Cardiac muscle cell (in vitro differentiated cells and primary cell): ENCODE measurements at regions not wholly inside any gene's neighbourhood (a gene's known extent, or its start where the extent isn't known, plus 50 kb on each side); places are given as distances from the start of the nearest gene placed in this dataset.

Experiments used
- DNase-seq, 2 donors: peaks; one replicate each; pipeline versions ENCODE4 v3.0.0 to v3.0.0-alpha.2; 2010 to 2017; ENCODE audit warnings: low read depth in 1 of 2, low spot score in 1 of 2
- H3K27ac ChIP-seq: fragments of 200-600 bp; sonication (generic); 2 replicates; pipeline ENCODE4 v1.5.1; 2016
- H3K27me3 ChIP-seq: fragments of 200-600 bp; sonication (generic); 2 replicates; pipeline ENCODE4 v1.6.0; 2016; ENCODE audit warnings: control low read depth
- H3K36me3 ChIP-seq: fragments of 200-600 bp; sonication (generic); 2 replicates; pipeline ENCODE4 v1.5.1; 2016; ENCODE audit warnings: control low read depth
- H3K4me1 ChIP-seq: fragments of 200-600 bp; sonication (generic); 2 replicates; pipeline ENCODE4 v1.8.1; 2017; ENCODE audit warnings: low read depth, mild to moderate bottlenecking, mixed run types
- H3K4me3 ChIP-seq: fragments of 200-600 bp; sonication (generic); 2 replicates; pipeline ENCODE4 v1.5.1; 2016; ENCODE audit warnings: mild to moderate bottlenecking
- H3K9me3 ChIP-seq: fragments of 200-600 bp; sonication (generic); 2 replicates; pipeline ENCODE4 v1.5.1; 2017; ENCODE audit warnings: low read depth, mild to moderate bottlenecking, control low read depth
- TF ChIP-seq, protein P1 (sequence below): IDR thresholded peaks from 2 replicates; pipeline ENCODE4 v1.5.1; 2012; ENCODE audit warnings: low read depth, mild to moderate bottlenecking, low read length

DNA sequence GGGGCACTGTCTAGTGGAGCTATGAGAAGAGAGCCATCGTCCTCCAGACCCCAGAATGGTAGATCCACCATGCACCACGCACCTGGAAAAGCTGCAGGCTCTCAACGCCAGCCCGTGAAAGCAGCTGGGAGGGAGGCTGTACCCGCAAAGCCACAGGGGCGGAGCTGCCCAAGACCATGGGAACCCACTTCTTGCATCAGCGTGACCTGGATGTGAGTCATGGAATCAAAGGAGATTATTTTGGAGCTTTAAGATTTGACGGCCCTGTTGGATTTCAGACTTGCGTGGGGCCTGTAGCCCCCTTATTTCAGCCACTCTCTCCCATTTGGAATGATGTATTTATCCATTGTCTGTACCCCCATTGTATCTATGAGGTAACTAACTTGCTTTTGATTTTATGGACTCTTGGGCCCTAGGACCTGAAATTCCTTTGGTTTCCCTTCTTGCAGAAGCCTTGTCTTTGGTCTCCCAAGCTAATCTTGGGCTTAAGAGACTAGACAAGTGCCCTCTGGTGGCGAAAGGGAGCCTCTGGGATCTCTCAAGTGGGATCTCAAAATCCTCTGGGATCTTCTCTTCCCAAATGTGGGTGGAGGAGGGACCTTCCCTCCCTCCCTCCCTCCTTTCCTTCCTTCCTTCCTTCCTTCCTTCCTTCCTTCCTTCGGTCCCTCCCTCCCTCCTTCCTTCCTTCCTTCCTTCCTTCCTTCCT is 58.2 kb upstream of the HAPSTR1 start:
- Histone ChIP-seq H3K36me3 (no peaks in the 10 kb centered on the region), H3K4me3 (no peak overlapping the region), H3K27me3 (no peaks in the 10 kb centered on the region), H3K27ac (no peak overlapping the region), H3K4me1 (no peaks in the 10 kb centered on the region), H3K9me3 (no peaks in the 10 kb centered on the region)
- DNase-seq = peak; percentile 62 to 83
- TF ChIP-seq, protein P1, sequence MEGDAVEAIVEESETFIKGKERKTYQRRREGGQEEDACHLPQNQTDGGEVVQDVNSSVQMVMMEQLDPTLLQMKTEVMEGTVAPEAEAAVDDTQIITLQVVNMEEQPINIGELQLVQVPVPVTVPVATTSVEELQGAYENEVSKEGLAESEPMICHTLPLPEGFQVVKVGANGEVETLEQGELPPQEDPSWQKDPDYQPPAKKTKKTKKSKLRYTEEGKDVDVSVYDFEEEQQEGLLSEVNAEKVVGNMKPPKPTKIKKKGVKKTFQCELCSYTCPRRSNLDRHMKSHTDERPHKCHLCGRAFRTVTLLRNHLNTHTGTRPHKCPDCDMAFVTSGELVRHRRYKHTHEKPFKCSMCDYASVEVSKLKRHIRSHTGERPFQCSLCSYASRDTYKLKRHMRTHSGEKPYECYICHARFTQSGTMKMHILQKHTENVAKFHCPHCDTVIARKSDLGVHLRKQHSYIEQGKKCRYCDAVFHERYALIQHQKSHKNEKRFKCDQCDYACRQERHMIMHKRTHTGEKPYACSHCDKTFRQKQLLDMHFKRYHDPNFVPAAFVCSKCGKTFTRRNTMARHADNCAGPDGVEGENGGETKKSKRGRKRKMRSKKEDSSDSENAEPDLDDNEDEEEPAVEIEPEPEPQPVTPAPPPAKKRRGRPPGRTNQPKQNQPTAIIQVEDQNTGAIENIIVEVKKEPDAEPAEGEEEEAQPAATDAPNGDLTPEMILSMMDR = peak; percentile 65

DNA sequence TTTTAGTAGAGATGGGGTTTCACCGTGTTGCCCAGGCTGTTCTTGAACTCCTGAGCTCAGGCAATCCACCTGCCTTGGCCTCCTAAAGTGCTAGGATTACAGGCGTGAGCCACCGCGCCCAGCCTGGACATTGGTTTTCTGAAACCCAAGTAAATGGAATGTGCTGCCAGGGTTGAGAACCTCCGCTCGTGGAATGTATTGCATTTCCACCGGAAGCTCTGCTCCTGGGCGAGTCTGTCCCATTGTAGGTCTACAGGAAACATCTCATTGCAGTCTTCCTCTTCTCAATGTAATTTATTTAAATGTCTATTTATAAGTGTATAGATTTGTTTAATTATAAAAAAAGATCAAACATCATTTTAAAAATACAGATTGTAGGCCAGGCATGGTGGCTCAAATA is 57.4 kb upstream of the HAPSTR1 start:
- DNase-seq = no peak
- Histone ChIP-seq H3K9me3 (no peaks in the 10 kb centered on the region), H3K27me3 (no peaks in the 10 kb centered on the region), H3K4me1 (no peaks in the 10 kb centered on the region), H3K36me3 (no peaks in the 10 kb centered on the region), H3K4me3 (no peak overlapping the region), H3K27ac (no peak overlapping the region)
- TF ChIP-seq, protein P1 = no peak

DNA sequence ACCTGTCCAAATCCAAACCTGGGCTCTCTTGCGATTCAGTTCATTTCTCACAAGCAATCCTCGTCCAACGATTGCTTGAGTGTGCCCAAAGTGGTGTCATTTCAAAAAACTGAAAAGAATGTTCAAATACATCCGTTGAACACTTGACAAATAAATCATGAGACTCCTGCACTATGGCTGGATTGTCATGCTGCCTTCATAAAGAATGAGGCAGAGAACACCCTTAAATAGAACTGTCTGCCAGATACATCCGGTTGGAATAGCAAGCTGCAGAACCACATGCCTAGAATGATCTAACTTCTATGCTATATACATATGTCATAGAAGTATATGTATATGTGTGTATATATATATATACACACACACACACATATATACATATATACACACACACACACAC is 55.4 kb upstream of the HAPSTR1 start:
- no peaks in the 10 kb centered on the region for H3K9me3 ChIP-seq
- H3K27ac ChIP-seq = no peak overlapping the region
- DNase-seq = no peak
- TF ChIP-seq, protein P1 = no peak
- H3K4me3 ChIP-seq = no peak overlapping the region
- H3K27me3 ChIP-seq = no peaks in the 10 kb centered on the region
- no peaks in the 10 kb centered on the region for H3K4me1 ChIP-seq
- no peaks in the 10 kb centered on the region for H3K36me3 ChIP-seq

DNA sequence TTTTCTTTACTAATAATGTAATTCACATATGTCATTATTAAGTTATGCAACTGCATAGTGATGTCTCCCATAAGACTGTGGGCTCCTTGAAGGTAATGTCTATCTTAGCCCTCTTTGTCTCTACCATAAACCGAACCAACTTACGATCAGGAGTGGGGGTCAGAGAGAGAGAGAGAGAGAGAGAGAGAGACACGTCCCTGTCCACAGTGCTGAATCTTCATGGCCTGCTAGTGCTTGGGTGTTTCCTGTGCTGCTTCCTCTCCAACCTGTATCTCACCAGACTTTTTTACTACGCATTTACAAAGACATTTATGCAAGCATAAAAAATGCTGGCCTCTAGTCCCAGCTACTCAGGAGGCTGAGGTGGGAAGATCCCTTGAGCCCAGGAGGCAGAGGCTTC is 52.2 kb upstream of the HAPSTR1 start:
- TF ChIP-seq, protein P1 = no peak
- no peak overlapping the region for H3K4me3 ChIP-seq
- peak; percentile 34 to 51 for DNase-seq

DNA sequence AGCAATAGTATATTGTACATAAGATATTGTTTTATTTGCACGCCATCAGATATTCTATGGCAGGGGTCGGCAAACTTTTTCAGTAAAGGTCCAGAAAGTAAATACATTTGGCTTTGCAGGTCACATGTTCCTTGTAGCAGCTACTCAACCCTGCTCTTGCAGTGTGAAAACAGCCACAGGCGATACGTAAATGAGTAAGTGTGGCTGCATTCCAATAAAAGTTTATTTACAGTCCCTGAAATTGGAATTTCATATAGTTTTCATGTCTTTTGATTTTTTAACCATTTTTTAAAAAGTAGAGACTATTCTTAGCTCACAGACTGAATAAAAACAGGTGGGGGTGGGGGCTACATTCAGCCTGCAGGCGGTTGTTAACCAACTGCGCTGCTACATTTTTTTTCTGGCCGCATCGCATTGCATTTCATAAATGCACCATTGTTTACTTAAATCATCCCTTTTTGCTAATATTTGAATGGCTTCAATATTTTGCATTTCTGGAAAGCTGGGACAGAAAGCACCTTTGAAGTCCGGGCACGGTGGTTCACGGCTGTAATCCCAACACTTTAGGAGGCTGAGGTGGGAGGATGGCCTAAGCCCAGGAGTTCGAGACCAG is 50.5 kb upstream of the HAPSTR1 start:
- no peaks in the 10 kb centered on the region for H3K9me3 ChIP-seq
- TF ChIP-seq, protein P1 = no peak
- no peak overlapping the region for H3K4me3 ChIP-seq

More for the DNA sequence above, 52.2 kb upstream of the HAPSTR1 start:
- Histone ChIP-seq H3K27me3 (no peaks in the 10 kb centered on the region), H3K4me1 (no peaks in the 10 kb centered on the region), H3K27ac (no peak overlapping the region), H3K36me3 (no peaks in the 10 kb centered on the region), H3K9me3 (no peaks in the 10 kb centered on the region)

More for the DNA sequence above, 50.5 kb upstream of the HAPSTR1 start:
- Histone ChIP-seq H3K4me1 (no peaks in the 10 kb centered on the region), H3K36me3 (no peaks in the 10 kb centered on the region), H3K27me3 (no peaks in the 10 kb centered on the region), H3K27ac (no peak overlapping the region)
- no peak for DNase-seq
